Left lung (tissue), 4 donors: ENCODE measurements at regions not wholly inside any gene's neighbourhood (a gene's known extent, or its start where the extent isn't known, plus 50 kb on each side); places are given as distances from the start of the nearest gene placed in this dataset.
"Not testable (repeated sequence)": the region's sequence is repeated elsewhere in the genome, so short reads cannot be mapped to it uniquely, and the experiment has no call there.

Experiments used
- ATAC-seq: fragments of 200-7000 bp; cut with Tn5 transposase; one replicate; pipeline ENCODE4 v1.9.1; 2020; ENCODE audit warnings: moderate library complexity
- DNase-seq, 4 donors: peaks; one replicate each; pipeline ENCODE4 v3.0.0-alpha.2; 2013 to 2020
- H3K27ac ChIP-seq, 2 donors: fragments of 200-600 bp; sonication (generic) in 1 of 2; one replicate each; pipeline versions ENCODE4 v1.5.0 to v1.8.0; 2020 to 2021
- H3K27me3 ChIP-seq, 2 donors: fragments of 200-600 bp; sonication (generic) in 1 of 2; one replicate each; pipeline versions ENCODE4 v1.5.0 to v1.8.0; 2020 to 2021
- H3K36me3 ChIP-seq, 2 donors: fragments of 200-600 bp; sonication (generic) in 1 of 2; one replicate each; pipeline versions ENCODE4 v1.5.0 to v1.8.0; 2020 to 2021
- H3K4me1 ChIP-seq, 2 donors: fragments of 200-600 bp; one replicate each; pipeline ENCODE4 v1.8.0; 2021
- H3K4me3 ChIP-seq, 2 donors: fragments of 200-600 bp; sonication (generic) in 1 of 2; one replicate each; pipeline versions ENCODE4 v1.5.0 to v1.8.0; 2020 to 2021; ENCODE audit warnings: mild to moderate bottlenecking in 1 of 2
- H3K9me3 ChIP-seq, 2 donors: fragments of 200-600 bp; sonication (generic) in 1 of 2; one replicate each; pipeline versions ENCODE4 v1.5.0 to v1.8.0; 2020 to 2021
- intact Hi-C, 2 donors: fragments of 100-400 bp; cut with DNase I; formaldehyde crosslinking; loops; one replicate each; pipeline versions ENCODE4 v1.11.2 to v1.14.2; 2022
- TF ChIP-seq, protein P1 (sequence below), 2 donors: fragments of 200-600 bp; sonication (generic) in 1 of 2; IDR thresholded peaks; one replicate each; pipeline versions ENCODE4 v1.5.0 to v1.8.0; 2021; ENCODE audit warnings: antibody characterized with exemption in 2 of 2
- donor health status: DM: no; HTN: yes; CAD: no.
- donor health status: DM: no; HTN: no; CAD: no.

DNA sequence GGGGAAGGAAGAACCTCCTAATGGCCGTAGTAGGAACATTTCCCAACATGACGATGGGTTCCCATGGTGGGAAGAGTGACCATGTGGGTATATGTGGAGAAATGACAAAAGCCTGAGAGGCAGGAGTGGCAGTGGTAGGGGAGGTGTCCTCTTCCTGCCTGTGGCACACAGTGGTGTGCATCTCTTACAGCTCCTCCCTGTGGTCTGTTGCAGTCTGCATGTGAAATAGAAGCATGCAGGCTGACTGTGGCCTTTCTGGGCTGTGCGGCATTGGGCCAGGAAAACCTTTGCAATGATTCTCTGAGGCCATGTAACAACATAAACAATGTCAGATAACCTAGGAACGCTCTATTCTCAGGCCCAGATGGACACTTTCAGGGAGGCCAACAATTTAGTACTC is 84.0 kb downstream of the LACC1 start:
- H3K9me3 ChIP-seq = no peaks in the 10 kb centered on the region
- intact Hi-C loops = no loop called here
- H3K27me3 ChIP-seq = no peaks in the 10 kb centered on the region
- H3K36me3 ChIP-seq = no peaks in the 10 kb centered on the region
- no peak overlapping the region for H3K4me3 ChIP-seq
- no peaks in the 10 kb centered on the region for H3K4me1 ChIP-seq
- TF ChIP-seq, protein P1, sequence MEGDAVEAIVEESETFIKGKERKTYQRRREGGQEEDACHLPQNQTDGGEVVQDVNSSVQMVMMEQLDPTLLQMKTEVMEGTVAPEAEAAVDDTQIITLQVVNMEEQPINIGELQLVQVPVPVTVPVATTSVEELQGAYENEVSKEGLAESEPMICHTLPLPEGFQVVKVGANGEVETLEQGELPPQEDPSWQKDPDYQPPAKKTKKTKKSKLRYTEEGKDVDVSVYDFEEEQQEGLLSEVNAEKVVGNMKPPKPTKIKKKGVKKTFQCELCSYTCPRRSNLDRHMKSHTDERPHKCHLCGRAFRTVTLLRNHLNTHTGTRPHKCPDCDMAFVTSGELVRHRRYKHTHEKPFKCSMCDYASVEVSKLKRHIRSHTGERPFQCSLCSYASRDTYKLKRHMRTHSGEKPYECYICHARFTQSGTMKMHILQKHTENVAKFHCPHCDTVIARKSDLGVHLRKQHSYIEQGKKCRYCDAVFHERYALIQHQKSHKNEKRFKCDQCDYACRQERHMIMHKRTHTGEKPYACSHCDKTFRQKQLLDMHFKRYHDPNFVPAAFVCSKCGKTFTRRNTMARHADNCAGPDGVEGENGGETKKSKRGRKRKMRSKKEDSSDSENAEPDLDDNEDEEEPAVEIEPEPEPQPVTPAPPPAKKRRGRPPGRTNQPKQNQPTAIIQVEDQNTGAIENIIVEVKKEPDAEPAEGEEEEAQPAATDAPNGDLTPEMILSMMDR (IDR thresholded peaks at IDR 0.05) = no peak
- no peak for DNase-seq
- H3K27ac ChIP-seq = no peak overlapping the region
- ATAC-seq = no peak

DNA sequence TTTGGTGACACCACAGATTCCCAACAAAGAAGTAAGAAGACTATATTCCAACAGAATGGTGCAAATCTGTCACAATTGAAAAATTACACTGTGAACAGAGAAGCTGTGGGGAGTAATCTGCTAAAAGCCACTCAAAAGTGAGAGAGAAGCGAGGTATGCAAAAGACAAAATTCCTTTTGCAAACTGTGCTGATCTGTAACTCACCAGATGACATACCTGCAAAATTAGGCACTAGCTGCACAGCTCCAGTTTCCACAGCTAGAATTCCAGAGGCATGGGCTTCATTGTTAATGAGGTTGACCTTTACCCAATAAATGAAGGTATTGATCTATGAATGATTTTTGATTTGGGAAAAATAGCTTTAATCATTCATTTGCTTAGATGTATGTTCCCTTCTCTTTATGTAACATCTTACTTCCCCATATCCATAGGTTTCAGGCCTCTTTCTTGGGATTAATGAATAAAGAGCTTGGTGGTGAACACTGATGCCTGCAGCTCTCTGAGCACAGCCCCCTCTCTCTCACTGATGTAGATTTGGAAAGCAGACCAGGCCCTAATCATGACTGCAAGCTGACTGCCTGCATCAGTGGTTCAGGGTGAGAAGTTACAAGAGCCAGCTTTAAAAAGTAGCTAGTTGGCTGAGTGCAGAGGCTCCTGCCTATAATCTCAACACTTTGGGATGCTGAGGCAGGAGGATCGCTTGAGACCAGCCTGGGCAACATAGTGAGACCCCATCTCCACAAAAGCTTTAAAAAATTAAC is 85.2 kb downstream of the LACC1 start:
- DNase-seq = no peak
- no peaks in the 10 kb centered on the region for H3K36me3 ChIP-seq
- no peak for ATAC-seq
- peaks cover 0 to 2% of the 10 kb centered on the region in 2 donors for H3K9me3 ChIP-seq
- H3K27me3 ChIP-seq = no peaks in the 10 kb centered on the region
- intact Hi-C loops = no loop called here
- no peak overlapping the region for H3K4me3 ChIP-seq
- H3K27ac ChIP-seq = no peak overlapping the region
- no peaks in the 10 kb centered on the region for H3K4me1 ChIP-seq
- TF ChIP-seq, protein P1 (IDR thresholded peaks at IDR 0.05) = no peak

- DNase-seq = no peak
- Histone ChIP-seq H3K4me3 (no peak overlapping the region), H3K36me3 (no peaks in the 10 kb centered on the region), H3K9me3 (peaks cover 0 to 2% of the 10 kb centered on the region in 2 donors), H3K4me1 (no peaks in the 10 kb centered on the region), H3K27ac (no peak overlapping the region), H3K27me3 (no peaks in the 10 kb centered on the region)
- TF ChIP-seq, protein P1 (IDR thresholded peaks at IDR 0.05) = no peak
- no peak for ATAC-seq
- intact Hi-C loops = no loop called here
Measured at GRCh38 chr13:43965459-43965845, 85.7 kb downstream of the LACC1 start.

GRCh38 chr13:43968251-43968942 is 88.7 kb downstream of the LACC1 start:
- intact Hi-C loops = not testable (repeated sequence)

DNA sequence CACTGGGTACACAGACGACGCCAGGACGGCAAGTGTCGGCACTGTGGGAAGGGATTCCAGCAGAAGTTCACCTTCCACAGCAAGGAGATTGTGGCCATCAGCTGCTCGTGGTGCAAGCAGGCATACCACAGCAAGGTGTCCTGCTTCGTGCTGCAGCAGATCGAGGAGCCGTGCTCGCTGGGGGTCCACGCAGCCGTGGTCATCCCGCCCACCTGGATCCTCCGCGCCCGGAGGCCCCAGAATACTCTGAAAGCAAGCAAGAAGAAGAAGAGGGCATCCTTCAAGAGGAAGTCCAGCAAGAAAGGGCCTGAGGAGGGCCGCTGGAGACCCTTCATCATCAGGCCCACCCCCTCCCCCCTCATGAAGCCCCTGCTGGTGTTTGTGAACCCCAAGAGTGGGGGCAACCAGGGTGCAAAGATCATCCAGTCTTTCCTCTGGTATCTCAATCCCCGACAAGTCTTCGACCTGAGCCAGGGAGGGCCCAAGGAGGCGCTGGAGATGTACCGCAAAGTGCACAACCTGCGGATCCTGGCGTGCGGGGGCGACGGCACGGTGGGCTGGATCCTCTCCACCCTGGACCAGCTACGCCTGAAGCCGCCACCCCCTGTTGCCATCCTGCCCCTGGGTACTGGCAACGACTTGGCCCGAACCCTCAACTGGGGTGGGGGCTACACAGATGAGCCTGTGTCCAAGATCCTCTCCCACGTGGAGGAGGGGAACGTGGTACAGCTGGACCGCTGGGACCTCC is 89.4 kb downstream of the LACC1 start:
- H3K4me1 ChIP-seq, H3K27ac ChIP-seq, ATAC-seq, H3K36me3 ChIP-seq, intact Hi-C loops, H3K27me3 ChIP-seq, H3K4me3 ChIP-seq, H3K9me3 ChIP-seq: not testable (repeated sequence)
- DNase-seq = peak in 1 of 4 donors; percentile 58

More at GRCh38 chr13:43968251-43968942, 88.7 kb downstream of the LACC1 start:
- peak in 1 of 4 donors; percentile 40 for DNase-seq
- H3K4me3 ChIP-seq, H3K4me1 ChIP-seq, H3K36me3 ChIP-seq, H3K27me3 ChIP-seq, ATAC-seq, H3K27ac ChIP-seq, H3K9me3 ChIP-seq: not testable (repeated sequence)

DNA sequence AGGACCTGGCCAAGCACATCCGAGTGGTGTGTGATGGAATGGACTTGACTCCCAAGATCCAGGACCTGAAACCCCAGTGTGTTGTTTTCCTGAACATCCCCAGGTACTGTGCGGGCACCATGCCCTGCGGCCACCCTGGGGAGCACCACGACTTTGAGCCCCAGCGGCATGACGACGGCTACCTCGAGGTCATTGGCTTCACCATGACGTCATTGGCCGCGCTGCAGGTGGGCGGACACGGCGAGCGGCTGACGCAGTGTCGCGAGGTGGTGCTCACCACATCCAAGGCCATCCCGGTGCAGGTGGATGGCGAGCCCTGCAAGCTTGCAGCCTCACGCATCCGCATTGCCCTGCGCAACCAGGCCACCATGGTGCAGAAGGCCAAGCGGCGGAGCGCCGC is 90.2 kb downstream of the LACC1 start:
- H3K36me3 ChIP-seq, H3K4me1 ChIP-seq, DNase-seq, H3K4me3 ChIP-seq, H3K9me3 ChIP-seq, intact Hi-C loops, H3K27ac ChIP-seq, ATAC-seq, H3K27me3 ChIP-seq: not testable (repeated sequence)

DNA sequence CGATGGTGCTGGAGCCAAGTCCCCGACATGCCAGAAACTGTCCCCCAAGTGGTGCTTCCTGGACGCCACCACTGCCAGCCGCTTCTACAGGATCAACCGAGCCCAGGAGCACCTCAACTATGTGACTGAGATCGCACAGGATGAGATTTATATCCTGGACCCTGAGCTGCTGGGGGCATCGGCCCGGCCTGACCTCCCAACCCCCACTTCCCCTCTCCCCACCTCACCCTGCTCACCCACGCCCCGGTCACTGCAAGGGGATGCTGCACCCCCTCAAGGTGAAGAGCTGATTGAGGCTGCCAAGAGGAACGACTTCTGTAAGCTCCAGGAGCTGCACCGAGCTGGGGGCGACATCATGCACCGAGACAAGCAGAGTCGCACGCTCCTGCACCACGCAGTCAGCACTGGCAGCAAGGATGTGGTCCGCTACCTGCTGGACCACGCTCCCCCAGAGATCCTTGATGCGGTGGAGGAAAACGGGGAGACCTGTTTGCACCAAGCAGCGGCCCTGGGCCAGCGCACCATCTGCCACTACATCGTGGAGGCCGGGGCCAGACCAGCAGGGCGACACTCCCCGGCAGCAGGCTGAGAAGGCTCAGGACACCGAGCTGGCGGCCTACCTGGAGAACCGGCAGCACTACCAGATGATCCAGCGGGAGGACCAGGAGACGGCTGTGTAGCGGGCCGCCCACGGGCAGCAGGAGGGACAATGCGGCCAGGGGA is 91.0 kb downstream of the LACC1 start:
- peak in 1 of 4 donors; percentile 62 for DNase-seq
- H3K27ac ChIP-seq, H3K4me1 ChIP-seq, ATAC-seq, intact Hi-C loops, H3K36me3 ChIP-seq, H3K27me3 ChIP-seq, H3K9me3 ChIP-seq, H3K4me3 ChIP-seq: not testable (repeated sequence)

- intact Hi-C loops, H3K9me3 ChIP-seq, ATAC-seq, H3K4me3 ChIP-seq, H3K4me1 ChIP-seq, H3K27ac ChIP-seq, H3K36me3 ChIP-seq, H3K27me3 ChIP-seq: not testable (repeated sequence)
- peak in 1 of 4 donors; percentile 40 for DNase-seq
Measured at GRCh38 chr13:43971324-43971723, 91.6 kb downstream of the LACC1 start.
